ENCODE measurements at regions not wholly inside any gene's neighbourhood (a gene's known extent, or its start where the extent isn't known, plus 50 kb on each side); places are given as distances from the start of the nearest gene placed in this dataset.

- no peak for DNase-seq
These were observed 274.5 kb upstream of the NOCT start for GRCh38 chr4:138740816-138741745.

- DNase-seq, result no peak
These were observed 279.2 kb upstream of the NOCT start for GRCh38 chr4:138736362-138736761.

- DNase-seq, result no peak
These were observed 280.8 kb upstream of the NOCT start for GRCh38 chr4:138734746-138735145.

GRCh38 chr4:138728566-138728965, 287.0 kb upstream of the NOCT start:
- no peak for DNase-seq

- DNase-seq, result no peak
These were observed 287.9 kb upstream of the NOCT start for GRCh38 chr4:138727731-138728130.

GRCh38 chr4:138724530-138724929, 291.1 kb upstream of the NOCT start:
- no peak for DNase-seq

GRCh38 chr4:138716559-138717335, 298.8 kb upstream of the NOCT start:
- no peak for DNase-seq

GRCh38 chr4:138710297-138710696, 305.3 kb upstream of the NOCT start:
- DNase-seq, result no peak

- no peak for DNase-seq
These were observed 305.7 kb upstream of the NOCT start for GRCh38 chr4:138709859-138710258.

GRCh38 chr4:138707746-138708677, 307.6 kb upstream of the NOCT start:
- no peak for DNase-seq

GRCh38 chr4:138706201-138706600, 309.4 kb upstream of the NOCT start:
- DNase-seq, result no peak

GRCh38 chr4:138702190-138702824, 313.3 kb upstream of the NOCT start:
- no peak for DNase-seq

- DNase-seq, result no peak
These were observed 316.9 kb upstream of the NOCT start for GRCh38 chr4:138698641-138699040.

- no peak for DNase-seq
These were observed 317.7 kb upstream of the NOCT start for GRCh38 chr4:138697851-138698250.

- DNase-seq, result no peak
These were observed 318.8 kb upstream of the NOCT start for GRCh38 chr4:138696771-138697170.

GRCh38 chr4:138696058-138696457, 319.5 kb upstream of the NOCT start:
- no peak for DNase-seq

GRCh38 chr4:138693526-138693925, 322.1 kb upstream of the NOCT start:
- DNase-seq, result no peak

GRCh38 chr4:138692411-138692810, 323.2 kb upstream of the NOCT start:
- no peak for DNase-seq

- DNase-seq, result no peak
These were observed 326.0 kb upstream of the NOCT start for GRCh38 chr4:138689593-138689992.

- no peak for DNase-seq
These were observed 326.4 kb upstream of the NOCT start for GRCh38 chr4:138689187-138689586.

GRCh38 chr4:138688408-138689085, 327.0 kb upstream of the NOCT start:
- no peak for DNase-seq

Measured in activated T-cell treated with anti-CD3 and anti-CD28 coated beads for 4 hours (primary cell).